MM.1S (cell line): ENCODE measurements at regions not wholly inside any gene's neighbourhood (a gene's known extent, or its start where the extent isn't known, plus 50 kb on each side); places are given as distances from the start of the nearest gene placed in this dataset.

Experiments
- CTCF ChIP-seq: fragments of 300-600 bp; sonication (generic); IDR thresholded peaks from 2 replicates; pipeline ENCODE4 v1.5.1; 2016; ENCODE audit warnings: antibody characterized with exemption, low read length, mixed read lengths
- EZH2 ChIP-seq: fragments of 300-600 bp; sonication (generic); optimal IDR thresholded peaks from 2 replicates; pipeline ENCODE3; 2017; ENCODE audit warnings: low read depth, mild to moderate bottlenecking, antibody characterized with exemption, low read length, mixed read lengths
- EZH2phosphoT487 ChIP-seq: fragments of 300-600 bp; sonication (generic); IDR thresholded peaks from 2 replicates; pipeline ENCODE4 v1.6.1; 2018; ENCODE audit warnings: antibody characterized with exemption, low read length

- TF ChIP-seq CTCF (no peak), EZH2 (no peak), EZH2phosphoT487 (no peak)
Observed at GRCh38 chr18:59065684-59066083, 74.0 kb upstream of the SEC11C start.
